Astrocyte of the spinal cord (primary cell): ENCODE measurements at regions not wholly inside any gene's neighbourhood (a gene's known extent, or its start where the extent isn't known, plus 50 kb on each side); places are given as distances from the start of the nearest gene placed in this dataset.

Experiments
- DNase-seq: peaks from one replicate; pipeline ENCODE4 v3.0.0; 2011; ENCODE audit warnings: low read depth, low spot score
- H3K4me3 ChIP-seq: 2 replicates; pipeline ENCODE4 v1.5.1; 2011; ENCODE audit warnings: low read depth, mild to moderate bottlenecking, low read length, moderate library complexity
- in situ Hi-C: cut with HindIII; loops from 2 replicates; pipeline ENCODE4 v1.10.0; 2017; ENCODE audit warnings: low sequenced_read_pairs
- TF ChIP-seq, protein P1 (sequence below): IDR thresholded peaks from 2 replicates; pipeline ENCODE4 v1.5.1; 2012; ENCODE audit warnings: low read depth, mild to moderate bottlenecking, low read length, inconsistent platforms

DNA sequence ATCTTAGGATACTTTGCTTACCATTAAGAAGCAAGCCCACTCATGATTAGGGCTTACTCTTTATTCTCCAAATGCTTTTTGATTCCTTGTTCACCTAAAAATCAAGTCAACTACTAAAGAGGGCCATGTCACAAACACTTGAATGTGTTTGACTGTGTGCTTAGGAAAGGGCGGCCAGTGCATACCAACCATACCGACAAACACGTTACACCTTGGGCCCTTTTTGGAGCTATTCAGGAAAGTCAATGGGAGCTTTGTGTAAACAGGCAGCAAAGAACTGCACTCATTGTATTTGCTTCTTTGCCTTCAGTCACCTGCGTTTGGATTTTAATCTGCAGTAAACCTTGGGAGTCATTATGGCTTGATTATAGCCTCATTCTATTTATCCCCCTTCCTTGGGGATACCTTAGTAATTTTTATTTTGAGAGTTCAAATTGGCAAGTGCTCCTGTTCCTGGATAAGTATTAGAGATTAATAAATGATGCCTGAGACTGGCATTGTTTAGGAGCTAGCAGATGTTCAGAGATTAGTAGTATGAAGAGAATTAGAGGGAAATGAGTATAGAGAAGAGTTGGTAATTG is 102.6 kb upstream of the HDGFL1 start:
- no peak overlapping the region for H3K4me3 ChIP-seq
- no peak for DNase-seq
- TF ChIP-seq, protein P1, sequence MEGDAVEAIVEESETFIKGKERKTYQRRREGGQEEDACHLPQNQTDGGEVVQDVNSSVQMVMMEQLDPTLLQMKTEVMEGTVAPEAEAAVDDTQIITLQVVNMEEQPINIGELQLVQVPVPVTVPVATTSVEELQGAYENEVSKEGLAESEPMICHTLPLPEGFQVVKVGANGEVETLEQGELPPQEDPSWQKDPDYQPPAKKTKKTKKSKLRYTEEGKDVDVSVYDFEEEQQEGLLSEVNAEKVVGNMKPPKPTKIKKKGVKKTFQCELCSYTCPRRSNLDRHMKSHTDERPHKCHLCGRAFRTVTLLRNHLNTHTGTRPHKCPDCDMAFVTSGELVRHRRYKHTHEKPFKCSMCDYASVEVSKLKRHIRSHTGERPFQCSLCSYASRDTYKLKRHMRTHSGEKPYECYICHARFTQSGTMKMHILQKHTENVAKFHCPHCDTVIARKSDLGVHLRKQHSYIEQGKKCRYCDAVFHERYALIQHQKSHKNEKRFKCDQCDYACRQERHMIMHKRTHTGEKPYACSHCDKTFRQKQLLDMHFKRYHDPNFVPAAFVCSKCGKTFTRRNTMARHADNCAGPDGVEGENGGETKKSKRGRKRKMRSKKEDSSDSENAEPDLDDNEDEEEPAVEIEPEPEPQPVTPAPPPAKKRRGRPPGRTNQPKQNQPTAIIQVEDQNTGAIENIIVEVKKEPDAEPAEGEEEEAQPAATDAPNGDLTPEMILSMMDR: no peak
- in situ Hi-C loops: no loop called here

DNA sequence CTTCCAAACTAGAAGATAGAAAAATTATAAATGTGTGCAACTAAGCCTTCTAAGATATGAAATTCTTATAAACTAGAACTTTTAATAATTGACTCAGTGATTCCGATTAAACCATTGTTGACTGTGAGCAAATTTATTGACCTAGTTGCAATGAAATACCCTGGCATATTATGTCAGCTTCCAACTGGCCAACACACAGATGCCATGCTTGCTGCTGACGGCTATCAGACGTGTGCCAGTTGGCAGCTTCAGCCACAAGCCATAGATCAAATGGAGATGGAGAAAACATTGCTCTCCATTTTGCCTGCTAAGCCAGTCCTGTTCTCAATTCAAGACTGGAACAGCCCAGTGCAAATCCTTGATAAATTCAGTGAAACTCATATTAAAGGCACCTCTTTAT is 101.7 kb upstream of the HDGFL1 start:
- no peak overlapping the region for H3K4me3 ChIP-seq
- in situ Hi-C loops: no loop called here
- no peak for DNase-seq
- TF ChIP-seq, protein P1: no peak

DNA sequence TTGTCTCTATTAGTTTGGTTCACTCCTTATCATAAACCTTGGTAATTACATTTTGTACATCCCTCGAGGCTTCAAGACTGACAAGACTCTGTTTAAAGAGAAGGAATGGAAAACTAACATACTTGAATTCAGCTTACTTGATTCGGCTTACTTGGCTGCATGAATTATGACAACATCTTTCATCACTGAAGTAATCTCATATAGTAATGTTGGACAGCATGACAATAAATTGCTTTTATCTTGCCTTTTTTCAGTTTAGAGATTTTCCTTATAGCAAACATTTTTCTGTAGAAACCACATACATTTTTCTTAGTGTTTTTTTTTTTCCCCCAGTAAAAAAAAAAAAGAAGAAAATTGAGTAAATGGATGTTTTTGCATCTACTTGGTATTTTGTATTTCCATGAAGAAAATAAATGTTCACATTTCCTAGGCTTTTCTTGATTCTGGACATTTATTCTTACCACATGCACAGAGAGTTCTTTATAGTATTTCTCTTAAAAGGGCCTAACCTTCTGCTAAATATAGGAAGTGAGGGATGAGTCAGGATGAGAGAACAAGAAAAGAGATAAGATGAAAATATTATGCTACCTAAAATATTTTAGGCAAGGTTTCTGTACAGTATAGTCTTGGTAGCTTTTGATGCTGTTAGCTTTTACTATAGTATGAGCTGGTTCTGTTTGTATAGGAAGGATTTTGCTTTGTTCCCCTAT is 101.0 kb upstream of the HDGFL1 start:
- peak; percentile 27 for DNase-seq
- in situ Hi-C loops: no loop called here
- TF ChIP-seq, protein P1: no peak
- no peak overlapping the region for H3K4me3 ChIP-seq

DNA sequence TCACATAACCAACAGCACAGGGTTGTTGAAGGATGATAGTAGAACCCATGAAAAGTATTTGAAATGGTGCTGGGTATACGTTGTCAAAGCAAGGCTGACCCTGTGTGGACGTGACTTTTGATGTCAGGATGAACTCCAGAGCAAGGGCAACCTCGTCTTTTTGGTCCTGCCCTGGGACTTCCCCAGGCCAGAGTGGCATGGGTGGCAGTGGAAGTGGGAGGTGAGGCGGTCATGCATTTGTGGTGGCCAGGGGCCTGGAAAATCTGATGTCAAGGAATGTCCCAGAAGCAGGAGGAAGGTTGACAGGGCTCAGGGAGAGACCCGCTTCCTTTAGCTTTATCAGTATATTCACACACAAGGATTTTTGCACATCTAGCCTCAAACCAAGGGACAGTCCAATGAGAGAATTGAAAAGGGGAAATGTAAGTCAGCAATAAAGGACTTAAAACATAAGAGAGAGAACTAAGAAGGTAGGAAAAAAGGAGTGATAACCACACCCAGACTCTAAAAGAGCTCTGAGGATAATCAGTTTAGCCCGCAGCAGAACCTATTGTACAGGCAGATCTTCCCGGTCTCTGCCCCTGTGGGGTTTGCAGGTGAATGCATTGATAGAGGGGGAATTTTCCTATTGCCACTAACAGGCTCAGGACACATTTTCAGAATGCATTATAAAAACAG is 98.8 kb upstream of the HDGFL1 start:
- in situ Hi-C loops: no loop called here
- DNase-seq: no peak
- H3K4me3 ChIP-seq: no peak overlapping the region
- TF ChIP-seq, protein P1: no peak

DNA sequence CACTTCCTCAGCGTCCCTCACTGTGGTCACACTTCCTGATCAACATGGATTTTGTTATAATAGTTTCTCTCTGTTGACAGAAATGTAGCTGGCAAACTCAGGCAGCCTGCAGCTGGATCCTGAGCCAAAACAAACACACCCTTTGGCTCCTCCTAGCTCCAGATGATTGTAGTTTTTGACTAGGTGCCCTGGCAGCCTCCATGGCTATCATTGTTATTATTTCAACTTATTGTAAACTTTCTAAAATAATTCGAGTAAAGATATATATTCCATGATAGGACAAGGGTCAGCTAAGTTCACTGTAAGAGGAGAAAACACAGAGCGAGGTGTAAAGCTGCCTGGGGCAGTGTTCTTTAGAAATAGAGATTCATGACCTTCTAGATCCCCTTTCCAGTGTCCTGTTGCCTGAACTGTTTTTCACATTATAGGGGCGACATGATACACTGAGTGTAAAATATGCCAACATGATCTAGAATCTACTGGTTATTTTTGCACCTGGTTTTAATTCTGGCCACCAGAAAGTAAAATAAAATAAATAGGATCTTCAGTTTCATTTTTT is 98.2 kb upstream of the HDGFL1 start:
- H3K4me3 ChIP-seq: no peak overlapping the region
- TF ChIP-seq, protein P1: no peak
- peak; percentile 70 for DNase-seq
- in situ Hi-C loops: no loop called here

DNA sequence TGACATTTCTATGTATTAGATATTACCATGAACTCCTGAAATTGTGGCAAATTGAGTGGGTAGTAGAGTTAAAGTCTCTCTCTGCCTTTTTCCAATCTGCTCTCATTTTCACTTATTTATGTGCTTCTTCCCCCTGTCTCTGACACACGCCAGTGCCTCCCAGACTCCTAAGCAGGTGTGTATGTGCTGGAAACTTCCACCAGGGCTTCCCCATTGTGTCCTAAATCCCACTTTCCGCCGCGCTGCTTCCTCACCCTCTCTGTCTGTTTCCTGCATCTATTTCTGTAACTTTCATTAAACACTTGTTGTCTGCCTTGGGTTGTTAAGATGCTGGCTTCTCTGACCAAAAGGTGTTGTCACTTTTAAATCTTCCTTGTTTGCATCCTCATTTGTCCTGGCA is 97.6 kb upstream of the HDGFL1 start:
- in situ Hi-C loops: no loop called here
- no peak for DNase-seq
- H3K4me3 ChIP-seq: no peak overlapping the region
- TF ChIP-seq, protein P1: no peak
